PFSK-1 (cell line): ENCODE measurements at regions not wholly inside any gene's neighbourhood (a gene's known extent, or its start where the extent isn't known, plus 50 kb on each side); places are given as distances from the start of the nearest gene placed in this dataset.

Source experiments
- FOXP2 ChIP-seq: optimal IDR thresholded peaks from 2 replicates; pipeline ENCODE3; 2011; ENCODE audit warnings: borderline replicate concordance, control low read depth, inconsistent platforms; ENCODE audit not compliant: insufficient read depth; ENCODE audit errors: extremely low read length, extremely low read depth
- POLR2AphosphoS5 ChIP-seq: IDR thresholded peaks from 2 replicates; pipeline ENCODE4 v1.6.1; 2012; ENCODE audit warnings: low read depth, mild to moderate bottlenecking, control low read depth, low read length, moderate library complexity
- REST ChIP-seq, 2 experiments: IDR thresholded peaks; 2 replicates each; pipeline versions ENCODE4 v1.6.1 to v1.8.0; 2011 to 2012; ENCODE audit warnings: low read depth in 2 of 2, low read length in 2 of 2, control low read depth in 1 of 2, inconsistent platforms in 1 of 2, mild to moderate bottlenecking in 1 of 2, moderate library complexity in 1 of 2; ENCODE audit not compliant: insufficient read depth in 1 of 2
- SIN3A ChIP-seq: IDR thresholded peaks from 2 replicates; pipeline ENCODE4 v1.6.1; 2012; ENCODE audit warnings: mild to moderate bottlenecking, low read length, moderate library complexity, borderline replicate concordance; ENCODE audit not compliant: insufficient read depth
- TAF1 ChIP-seq: IDR thresholded peaks from 2 replicates; pipeline ENCODE4 v1.6.1; 2012; ENCODE audit warnings: low read length, control low read depth, borderline replicate concordance; ENCODE audit not compliant: insufficient read depth

- TF ChIP-seq REST (IDR thresholded peaks at IDR 0.05; ENCODE audit: insufficient read depth in 1 of 2, low read depth in 2 of 2, low read length in 2 of 2) (no peak), TAF1 (no peak)
These were observed 214.6 kb upstream of the TLE4 start for GRCh38 chr9:79357194-79357593.

- TF ChIP-seq SIN3A (no peak), POLR2AphosphoS5 (no peak), FOXP2 (no peak), TAF1 (no peak), REST (IDR thresholded peaks at IDR 0.05; ENCODE audit: insufficient read depth in 1 of 2, low read depth in 2 of 2, low read length in 2 of 2) (no peak)
These were observed 214.1 kb upstream of the TLE4 start for GRCh38 chr9:79357616-79358015.

GRCh38 chr9:79360387-79361347 lies 211.1 kb upstream of the TLE4 start:
- no peak for TF ChIP-seq POLR2AphosphoS5
- TF ChIP-seq SIN3A: no peak
- no peak for TF ChIP-seq TAF1
- no peak for TF ChIP-seq REST (IDR thresholded peaks at IDR 0.05; ENCODE audit: insufficient read depth in 1 of 2, low read depth in 2 of 2, low read length in 2 of 2)
- TF ChIP-seq FOXP2: no peak

GRCh38 chr9:79362100-79363081 lies 209.4 kb upstream of the TLE4 start:
- no peak for TF ChIP-seq TAF1
- no peak for TF ChIP-seq SIN3A
- TF ChIP-seq POLR2AphosphoS5: no peak
- TF ChIP-seq FOXP2: no peak
- TF ChIP-seq REST (IDR thresholded peaks at IDR 0.05; ENCODE audit: insufficient read depth in 1 of 2, low read depth in 2 of 2, low read length in 2 of 2): no peak
